Activated CD8-positive, alpha-beta T cell treated with anti-CD3 and anti-CD28 coated beads for 36 hours (primary cell): ENCODE measurements at regions not wholly inside any gene's neighbourhood (a gene's known extent, or its start where the extent isn't known, plus 50 kb on each side); places are given as distances from the start of the nearest gene placed in this dataset.

Experiments used
- ATAC-seq: fragments of 200-7000 bp; cut with Tn5 transposase; one replicate; pipeline ENCODE4 v1.10.0; 2021; ENCODE audit warnings: mild to moderate bottlenecking, moderate library complexity
- CTCF ChIA-PET: fragments of 350-600 bp; sonication (Branson Sonifier 250); formaldehyde crosslinking; loops from one replicate; lab custom pipeline; 2021; ENCODE audit warnings: antibody characterized with exemption; lab: Charles Lee
- POLR2A ChIA-PET: fragments of 350-600 bp; sonication (Branson Sonifier 250); formaldehyde crosslinking; loops from one replicate; lab custom pipeline; 2021; ENCODE audit warnings: antibody characterized with exemption; lab: Charles Lee
- DNase-seq: peaks from one replicate; pipeline ENCODE4 v3.0.0-alpha.2; 2020
- H3K27ac Mint-ChIP-seq: one replicate; pipeline ENCODE4 v1.8.0; 2021; ENCODE audit warnings: mild to moderate bottlenecking, mixed read lengths
- H3K27me3 Mint-ChIP-seq: one replicate; pipeline ENCODE4 v1.8.0; 2021; ENCODE audit warnings: mixed read lengths
- H3K36me3 Mint-ChIP-seq: one replicate; pipeline ENCODE4 v1.8.0; 2021; ENCODE audit warnings: low read depth, mixed read lengths
- H3K4me1 Mint-ChIP-seq: one replicate; pipeline ENCODE4 v1.8.0; 2021; ENCODE audit warnings: low read depth, mixed read lengths
- H3K4me3 Mint-ChIP-seq: one replicate; pipeline ENCODE4 v1.8.0; 2021; ENCODE audit warnings: mild to moderate bottlenecking, moderate library complexity, mixed read lengths
- H3K9me3 Mint-ChIP-seq: one replicate; pipeline ENCODE4 v1.8.0; 2021; ENCODE audit warnings: mixed read lengths
- intact Hi-C: fragments of 100-400 bp; cut with micrococcal nuclease; formaldehyde crosslinking; loops from one replicate; pipeline ENCODE4 v1.10.0; 2022
- TF ChIP-seq, protein P1 (sequence below): fragments of 200-600 bp; IDR thresholded peaks from one replicate; pipeline ENCODE4 v1.8.0; 2022; ENCODE audit warnings: antibody characterized with exemption, mild to moderate bottlenecking

DNA sequence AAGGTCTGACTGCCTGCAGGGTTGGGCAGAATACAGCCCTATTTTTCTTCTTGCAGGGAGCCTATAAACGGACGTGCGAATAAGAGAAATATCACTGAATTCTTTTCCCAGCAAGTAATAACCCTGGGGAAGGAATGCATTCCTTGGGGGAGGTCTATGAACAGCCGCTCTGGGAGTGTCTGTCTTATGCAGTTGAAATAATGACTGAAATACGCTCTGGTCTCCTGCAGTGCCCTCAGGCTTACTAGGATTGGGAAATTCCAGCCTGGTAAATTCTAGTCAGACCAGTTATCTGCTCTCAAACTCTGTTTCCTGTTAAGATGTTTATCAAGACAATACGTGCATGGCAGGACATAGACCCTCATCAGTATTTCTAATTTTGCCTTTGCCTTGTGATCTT is 72.1 kb upstream of the FAM241A start:
- intact Hi-C loops, result loop anchor here (10.0 kb wide), 1 partner anchor 452 kb away; no protein-coding TSS in a partner anchor
- TF ChIP-seq, protein P1, sequence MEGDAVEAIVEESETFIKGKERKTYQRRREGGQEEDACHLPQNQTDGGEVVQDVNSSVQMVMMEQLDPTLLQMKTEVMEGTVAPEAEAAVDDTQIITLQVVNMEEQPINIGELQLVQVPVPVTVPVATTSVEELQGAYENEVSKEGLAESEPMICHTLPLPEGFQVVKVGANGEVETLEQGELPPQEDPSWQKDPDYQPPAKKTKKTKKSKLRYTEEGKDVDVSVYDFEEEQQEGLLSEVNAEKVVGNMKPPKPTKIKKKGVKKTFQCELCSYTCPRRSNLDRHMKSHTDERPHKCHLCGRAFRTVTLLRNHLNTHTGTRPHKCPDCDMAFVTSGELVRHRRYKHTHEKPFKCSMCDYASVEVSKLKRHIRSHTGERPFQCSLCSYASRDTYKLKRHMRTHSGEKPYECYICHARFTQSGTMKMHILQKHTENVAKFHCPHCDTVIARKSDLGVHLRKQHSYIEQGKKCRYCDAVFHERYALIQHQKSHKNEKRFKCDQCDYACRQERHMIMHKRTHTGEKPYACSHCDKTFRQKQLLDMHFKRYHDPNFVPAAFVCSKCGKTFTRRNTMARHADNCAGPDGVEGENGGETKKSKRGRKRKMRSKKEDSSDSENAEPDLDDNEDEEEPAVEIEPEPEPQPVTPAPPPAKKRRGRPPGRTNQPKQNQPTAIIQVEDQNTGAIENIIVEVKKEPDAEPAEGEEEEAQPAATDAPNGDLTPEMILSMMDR, result no peak
- Mint-ChIP-seq H3K27me3 (peaks cover 11% of the 10 kb centered on the region), H3K9me3 (no peaks in the 10 kb centered on the region), H3K4me1 (no peaks in the 10 kb centered on the region), H3K27ac (no peak overlapping the region), H3K4me3 (no peak overlapping the region), H3K36me3 (no peaks in the 10 kb centered on the region)
- ATAC-seq (no peak), DNase-seq (no peak)
- POLR2A ChIA-PET, result no interaction called here
- CTCF ChIA-PET, result interaction anchor here (1.1 to 1.6 kb wide), 3 partner anchors 26 to 451 kb away, joined by 3 to 5 read pairs (median 3); no protein-coding TSS in a partner anchor

DNA sequence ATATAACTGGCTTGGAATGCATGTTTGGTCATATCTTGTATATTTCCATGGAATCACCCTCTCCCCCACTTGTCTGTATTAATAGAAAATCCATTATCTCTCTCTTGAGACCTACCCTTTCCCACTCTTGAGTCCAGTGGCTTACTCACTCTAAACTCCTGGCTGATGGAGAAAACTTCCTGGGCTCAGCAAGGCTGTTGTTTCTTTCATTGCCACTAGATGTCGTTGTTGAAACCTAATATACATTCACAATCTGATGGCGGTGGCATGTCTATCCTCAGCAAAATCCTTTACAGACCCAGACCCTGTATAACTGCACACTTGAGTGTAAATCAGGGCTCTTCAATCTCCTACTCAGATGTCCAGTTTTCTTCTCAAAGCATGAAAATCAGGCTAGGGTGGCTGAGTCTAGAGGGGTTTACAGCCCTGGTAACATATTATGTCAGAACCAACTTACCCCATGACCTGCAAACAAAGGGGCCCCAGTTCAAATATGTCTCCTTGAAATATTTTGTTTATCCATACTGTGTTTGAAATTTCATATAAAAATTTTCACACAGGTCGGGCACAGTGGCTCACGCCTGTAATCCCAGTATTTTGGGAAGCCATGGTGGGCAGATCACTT is 70.0 kb upstream of the FAM241A start:
- Mint-ChIP-seq H3K27me3 (peaks cover 8% of the 10 kb centered on the region), H3K4me3 (no peak overlapping the region), H3K36me3 (no peaks in the 10 kb centered on the region), H3K27ac (no peak overlapping the region), H3K9me3 (no peaks in the 10 kb centered on the region), H3K4me1 (no peaks in the 10 kb centered on the region)
- peak; percentile 47 for DNase-seq
- intact Hi-C loops, result loop anchor here (10.0 kb wide), 1 partner anchor 450 kb away; no protein-coding TSS in a partner anchor
- peak; percentile 76 for ATAC-seq
- POLR2A ChIA-PET, result no interaction called here
- CTCF ChIA-PET, result interaction anchor here (0.9 to 1.4 kb wide), 5 partner anchors 9 to 253 kb away, joined by 3 to 4 read pairs (median 3); no protein-coding TSS in a partner anchor
- TF ChIP-seq, protein P1, result peak; percentile 77

DNA sequence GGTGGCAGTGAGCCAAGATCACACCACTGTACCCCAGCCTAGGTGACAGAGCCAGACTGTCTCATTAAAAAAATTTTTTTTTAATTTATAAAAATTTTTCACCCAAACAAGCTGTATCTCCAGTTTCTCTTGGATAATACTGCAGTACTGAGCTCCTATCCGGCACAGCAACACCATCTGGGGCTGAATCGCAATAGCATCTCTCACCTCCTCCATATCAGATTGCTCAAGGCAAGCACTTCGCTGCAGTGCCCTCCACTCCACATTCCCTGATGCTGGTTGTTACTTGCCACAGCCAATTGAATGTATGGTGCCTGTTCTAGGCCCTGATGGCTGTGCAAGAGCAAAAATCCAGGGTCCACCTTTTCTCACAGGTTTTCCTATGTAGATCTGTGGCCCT is 69.3 kb upstream of the FAM241A start:
- no peak for ATAC-seq
- intact Hi-C loops, result loop anchor here (10.0 kb wide), 1 partner anchor 449 kb away; no protein-coding TSS in a partner anchor
- H3K36me3 Mint-ChIP-seq, result no peaks in the 10 kb centered on the region
- no peak for DNase-seq
- no peak overlapping the region for H3K4me3 Mint-ChIP-seq
- POLR2A ChIA-PET, result no interaction called here
- CTCF ChIA-PET, result interaction anchor here (0.9 to 1.4 kb wide), 6 partner anchors 8 to 252 kb away, joined by 3 to 4 read pairs (median 3); no protein-coding TSS in a partner anchor
- H3K27ac Mint-ChIP-seq, result no peak overlapping the region
- TF ChIP-seq, protein P1, result no peak
- H3K27me3 Mint-ChIP-seq, result peaks cover 7% of the 10 kb centered on the region
- H3K4me1 Mint-ChIP-seq, result no peaks in the 10 kb centered on the region
- H3K9me3 Mint-ChIP-seq, result no peaks in the 10 kb centered on the region

DNA sequence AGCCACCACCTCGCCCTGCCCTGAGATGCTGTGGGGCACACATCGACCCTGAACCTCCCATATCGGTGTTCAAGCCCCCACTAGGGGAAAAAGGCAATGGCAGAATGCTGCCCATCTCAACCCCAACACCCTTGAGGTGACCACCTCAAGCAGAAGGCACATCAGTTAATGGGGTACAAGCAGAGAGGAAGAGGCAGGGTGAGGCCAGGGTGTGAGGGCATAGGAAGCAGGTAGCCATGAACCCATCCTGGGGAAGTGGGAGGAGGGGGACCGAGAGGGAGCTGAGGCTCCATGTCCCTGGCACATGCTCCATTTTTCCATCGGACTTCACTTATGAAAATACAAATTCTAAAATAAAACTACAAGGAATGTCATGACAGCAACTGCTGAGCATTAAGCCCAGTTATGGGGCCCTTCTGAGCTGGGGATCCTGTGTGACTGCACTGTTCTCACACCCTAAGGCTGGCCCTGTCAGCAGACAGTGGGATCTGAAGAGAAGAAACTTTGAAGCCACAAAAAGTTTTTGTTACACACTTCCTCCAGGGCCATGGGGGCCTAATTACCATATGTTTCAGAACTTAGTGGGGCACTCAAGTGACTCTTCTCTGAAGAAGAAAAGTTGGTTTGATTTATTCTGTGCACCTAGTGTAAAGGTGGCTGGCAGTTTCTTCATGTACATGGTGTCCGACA is 68.2 kb upstream of the FAM241A start:
- ATAC-seq, result no peak
- TF ChIP-seq, protein P1, result no peak
- DNase-seq, result no peak
- no peaks in the 10 kb centered on the region for H3K36me3 Mint-ChIP-seq
- peaks cover 7% of the 10 kb centered on the region for H3K27me3 Mint-ChIP-seq
- intact Hi-C loops, result loop anchor here (10.0 kb wide), 1 partner anchor 448 kb away; no protein-coding TSS in a partner anchor
- no peak overlapping the region for H3K4me3 Mint-ChIP-seq
- no peaks in the 10 kb centered on the region for H3K4me1 Mint-ChIP-seq
- CTCF ChIA-PET, result interaction anchor here (1.1 to 1.7 kb wide), 2 partner anchors 18 to 157 kb away, joined by 5 to 6 read pairs; no protein-coding TSS in a partner anchor
- no peaks in the 10 kb centered on the region for H3K9me3 Mint-ChIP-seq
- POLR2A ChIA-PET, result no interaction called here
- no peak overlapping the region for H3K27ac Mint-ChIP-seq
